Retina (tissue), 1 donor: ENCODE measurements at regions not wholly inside any gene's neighbourhood (a gene's known extent, or its start where the extent isn't known, plus 50 kb on each side); places are given as distances from the start of the nearest gene placed in this dataset.
A peak's percentile ranks its signal among the peaks of the same experiment; 100 is the strongest.
"Not testable (repeated sequence)": the region's sequence is repeated elsewhere in the genome, so short reads cannot be mapped to it uniquely, and the experiment has no call there.

Experiments
- DNase-seq: peaks from one replicate; pipeline ENCODE4 v3.0.0-alpha.2; 2016

- peak; percentile 73 for DNase-seq
Observed at GRCh38 chr14:77985211-77985615, 185.0 kb upstream of the NRXN3 start.

GRCh38 chr14:77986773-77987172, 183.4 kb upstream of the NRXN3 start:
- DNase-seq = no peak

GRCh38 chr14:77988096-77988870, 181.9 kb upstream of the NRXN3 start:
- DNase-seq = no peak

GRCh38 chr14:77988970-77989369, 181.2 kb upstream of the NRXN3 start:
- peak; percentile 37 for DNase-seq

- DNase-seq = peak; percentile 71
Observed at GRCh38 chr14:77989441-77989991, 180.7 kb upstream of the NRXN3 start.

- no peak for DNase-seq
Observed at GRCh38 chr14:77990337-77990736, 179.8 kb upstream of the NRXN3 start.

GRCh38 chr14:77991128-77991772, 178.9 kb upstream of the NRXN3 start:
- no peak for DNase-seq

- DNase-seq = no peak
Observed at GRCh38 chr14:78005325-78005724, 164.8 kb upstream of the NRXN3 start.

- no peak for DNase-seq
Observed at GRCh38 chr14:78007160-78007559, 163.0 kb upstream of the NRXN3 start.

- DNase-seq = no peak
Observed at GRCh38 chr14:78010688-78011087, 159.5 kb upstream of the NRXN3 start.

- DNase-seq = not testable (repeated sequence)
Observed at GRCh38 chr14:78013911-78014310, 156.3 kb upstream of the NRXN3 start.

GRCh38 chr14:78016532-78016931, 153.6 kb upstream of the NRXN3 start:
- no peak for DNase-seq

GRCh38 chr14:78018283-78018682, 151.9 kb upstream of the NRXN3 start:
- DNase-seq = no peak

GRCh38 chr14:78022059-78022458, 148.1 kb upstream of the NRXN3 start:
- DNase-seq = peak; percentile 76

GRCh38 chr14:78023112-78023511, 147.1 kb upstream of the NRXN3 start:
- no peak for DNase-seq

GRCh38 chr14:78028471-78028870, 141.7 kb upstream of the NRXN3 start:
- no peak for DNase-seq

GRCh38 chr14:78029601-78030372, 140.4 kb upstream of the NRXN3 start:
- DNase-seq = peak; percentile 45

GRCh38 chr14:78043349-78043748, 126.8 kb upstream of the NRXN3 start:
- no peak for DNase-seq

- DNase-seq = no peak
Observed at GRCh38 chr14:78048120-78048519, 122.1 kb upstream of the NRXN3 start.

- DNase-seq = not testable (repeated sequence)
Observed at GRCh38 chr14:78056890-78057289, 113.3 kb upstream of the NRXN3 start.

GRCh38 chr14:78070344-78070743, 99.8 kb upstream of the NRXN3 start:
- DNase-seq = no peak

- no peak for DNase-seq
Observed at GRCh38 chr14:78071016-78071549, 99.1 kb upstream of the NRXN3 start.

GRCh38 chr14:78073028-78073427, 97.1 kb upstream of the NRXN3 start:
- DNase-seq = no peak
